Heart right ventricle (tissue), 16 donors: ENCODE measurements at regions not wholly inside any gene's neighbourhood (a gene's known extent, or its start where the extent isn't known, plus 50 kb on each side); places are given as distances from the start of the nearest gene placed in this dataset.

Experiments used
- ATAC-seq, 8 donors: fragments of 200-7000 bp; cut with Tn5 transposase; one replicate each; pipeline ENCODE4 v1.9.1; 2020; ENCODE audit warnings: mild to moderate bottlenecking in 8 of 8, moderate library complexity in 8 of 8, moderate number of reproducible peaks in 1 of 8
- DNase-seq, 2 donors: peaks; one replicate each; pipeline ENCODE4 v3.0.0-alpha.2; 2020
- H3K27ac ChIP-seq, 10 donors: fragments of 200-600 bp; sonication (generic) in 2 of 10; one replicate each; pipeline versions ENCODE4 v1.5.0 to v1.8.0; 2020 to 2022; ENCODE audit warnings: mild to moderate bottlenecking in 3 of 10
- H3K27me3 ChIP-seq, 7 donors: fragments of 200-600 bp; one replicate each; pipeline ENCODE4 v1.8.0; 2021 to 2022; ENCODE audit warnings: mild to moderate bottlenecking in 2 of 7
- H3K36me3 ChIP-seq, 9 donors: fragments of 200-600 bp; sonication (generic) in 1 of 9; one replicate each; pipeline versions ENCODE4 v1.5.0 to v1.8.0; 2020 to 2022; ENCODE audit warnings: mild to moderate bottlenecking in 2 of 9
- H3K4me1 ChIP-seq, 9 donors: fragments of 200-600 bp; sonication (generic) in 1 of 9; one replicate each; pipeline versions ENCODE4 v1.5.0 to v1.8.0; 2020 to 2022; ENCODE audit warnings: mild to moderate bottlenecking in 4 of 9
- H3K4me3 ChIP-seq, 10 donors: fragments of 200-600 bp; sonication (generic) in 2 of 10; one replicate each; pipeline versions ENCODE4 v1.5.0 to v1.8.0; 2020 to 2022; ENCODE audit warnings: mild to moderate bottlenecking in 7 of 10, moderate library complexity in 2 of 10
- H3K9me3 ChIP-seq, 11 donors: fragments of 200-600 bp in 10 of 11; sonication (generic) in 2 of 11; one replicate each; pipeline versions ENCODE4 v1.5.0 to v1.8.0; 2013 to 2022; ENCODE audit warnings: mild to moderate bottlenecking in 2 of 11, control low read depth in 1 of 11, moderate library complexity in 1 of 11
- CTCF ChIP-seq, 9 donors: fragments of 200-600 bp; sonication (generic) in 2 of 9; IDR thresholded peaks; one replicate each; pipeline versions ENCODE4 v1.5.0 to v1.8.0; 2021 to 2022; ENCODE audit warnings: antibody characterized with exemption in 9 of 9, mild to moderate bottlenecking in 5 of 9, moderate library complexity in 1 of 9
- WGBS, 2 donors: extraction: QIAGEN DNeasy Blood & Tissue Kit; methylation state at CpG; one replicate each; pipeline ENCODE4 v1.1.7; 2013; ENCODE audit warnings: inconsistent platforms in 1 of 2; 5-methylcytosine and 5-hydroxymethylcytosine counted together
- intact Hi-C, 10 donors: fragments of 100-400 bp; cut with DNase I; formaldehyde crosslinking; loops; one replicate each; pipeline versions ENCODE4 v1.11.1 to v1.14.2; 2022
- donor health status: Arrhythmogenic right ventricular cardiomyopathy.
- donor health status: ischemic (EF 13 %, LVEDD 7.1; RV severe dilation, severe dysfunction).
- donor health status: healthy with polysubstance abuse.
- donor health status: DM: no; HTN: yes; CAD: no.
- donor health status: DM: no; HTN: no; CAD: no.
- donor health status: ischemic (EF 25% LVEDD 6.9; RV normal size, moderate dysfunction).
- donor health status: ischemic (EF 25% LVEDD 5.7; RV mildly dilated, moderate dysfunction).
- donor health status: healthy.
- donor health status: DM: yes; HTN: yes; CAD: no.
- donor health status: Ischemic cardiomyopathy.
- donor health status: ischemic (EF 35%, LVEDD 5.7; RV mildly dilated, moderate dysfunction).
- donor health status: nonischemic (EF 11% LVEDD 7.7; RV severe dilation, severe dysfunction).
- donor health status: DM: yes; HTN: yes; CAD: no.
- donor health status: PGD.
- donor health status: ischemic (EF 29% LVEDD 5.4; RV normal size, mild dysfunction).
- donor health status: nonischemic (EF 23%, LVEDD 6.1; RV moderate dilation, normal function).

GRCh38 chr13:42409551-42409950, 137.6 kb downstream of the AKAP11 start:
- ATAC-seq (no peak), DNase-seq (no peak)
- Histone ChIP-seq H3K4me1 (peaks cover 0 to 6% (median 0%) of the 10 kb centered on the region in 9 donors), H3K4me3 (no peak overlapping the region), H3K27me3 (peaks cover 0 to 13% (median 0%) of the 10 kb centered on the region in 7 donors), H3K9me3 (no peaks in the 10 kb centered on the region), H3K36me3 (no peaks in the 10 kb centered on the region), H3K27ac (no peak overlapping the region)
- TF ChIP-seq CTCF (IDR thresholded peaks at IDR 0.05), result no peak
- intact Hi-C loops, result no loop called here

DNA sequence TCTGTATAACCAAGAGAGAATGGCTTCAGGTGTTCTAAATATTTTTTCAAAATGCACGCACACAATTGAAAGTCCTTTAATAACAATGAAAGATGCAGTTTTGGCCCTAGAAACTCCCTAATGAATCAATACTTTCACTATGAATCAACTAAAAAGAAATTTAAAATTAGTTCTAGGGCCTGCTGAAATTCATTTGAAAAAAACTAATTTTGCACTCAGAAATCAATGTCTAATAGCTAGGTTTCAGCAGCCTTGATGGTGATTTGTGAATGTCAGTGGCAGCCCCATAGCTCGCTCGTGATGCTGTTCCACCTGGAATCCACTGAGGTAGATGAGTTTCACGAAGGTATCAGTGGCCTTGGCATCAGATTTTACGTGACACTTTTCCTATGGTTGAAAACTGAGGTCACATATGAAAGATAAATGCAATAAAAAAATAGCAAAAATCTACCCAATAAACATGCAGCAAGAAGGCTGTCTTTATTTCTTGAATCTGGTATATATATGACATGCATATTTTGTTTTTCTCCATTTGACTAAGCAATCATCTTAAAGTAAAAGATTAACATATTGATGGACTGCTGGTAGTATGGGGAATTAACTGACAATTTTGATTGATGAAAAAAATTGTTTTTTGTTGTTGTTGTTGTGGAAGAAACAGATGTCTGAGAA, 141.0 kb downstream of the AKAP11 start:
- DNase-seq (no peak), ATAC-seq (no peak)
- H3K4me3 ChIP-seq, result no peak overlapping the region
- intact Hi-C loops, result no loop called here
- TF ChIP-seq CTCF (IDR thresholded peaks at IDR 0.05), result no peak
- H3K36me3 ChIP-seq, result no peaks in the 10 kb centered on the region
- peaks cover 0 to 5% (median 0%) of the 10 kb centered on the region in 7 donors for H3K27me3 ChIP-seq
- H3K4me1 ChIP-seq, result no peaks in the 10 kb centered on the region
- 89 to 91% methylated on average over 5 of the region's 5 CpGs for WGBS, 2 donors
- no peaks in the 10 kb centered on the region for H3K9me3 ChIP-seq
- H3K27ac ChIP-seq, result no peak overlapping the region

DNA sequence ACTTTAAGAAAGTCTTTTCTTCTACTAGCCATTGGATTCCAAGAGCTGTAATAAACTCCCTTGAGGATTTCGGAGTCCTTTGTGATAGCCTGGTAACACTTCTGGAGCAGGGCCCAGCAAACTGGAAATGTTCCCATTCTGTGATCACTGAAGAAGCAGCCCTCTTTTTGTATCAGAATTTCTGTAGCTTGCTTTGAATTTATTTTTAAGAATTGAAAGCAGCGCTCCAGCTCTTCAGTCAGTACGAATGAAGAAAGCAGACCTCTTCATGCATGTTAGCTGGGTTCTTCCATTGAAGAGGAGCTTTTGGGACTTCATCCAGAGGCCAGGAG, 141.5 kb downstream of the AKAP11 start:
- Histone ChIP-seq H3K27me3 (peaks cover 0 to 5% (median 0%) of the 10 kb centered on the region in 7 donors), H3K36me3 (no peaks in the 10 kb centered on the region), H3K4me3 (no peak overlapping the region), H3K4me1 (no peaks in the 10 kb centered on the region), H3K9me3 (no peaks in the 10 kb centered on the region), H3K27ac (no peak overlapping the region)
- no peak for TF ChIP-seq CTCF (IDR thresholded peaks at IDR 0.05)
- intact Hi-C loops, result no loop called here
- no peak for DNase-seq
- ATAC-seq, result no peak
- 53 to 75% methylated on average over 3 of the region's 3 CpGs for WGBS, 2 donors

GRCh38 chr13:42417626-42418025, 145.7 kb downstream of the AKAP11 start:
- 78 to 81% methylated on average over 3 of the region's 3 CpGs for WGBS, 2 donors
- no peak for TF ChIP-seq CTCF (IDR thresholded peaks at IDR 0.05)
- no peak overlapping the region for H3K27ac ChIP-seq
- DNase-seq, result no peak
- H3K9me3 ChIP-seq, result no peaks in the 10 kb centered on the region
- no peak overlapping the region for H3K4me3 ChIP-seq
- H3K36me3 ChIP-seq, result no peaks in the 10 kb centered on the region
- no peak for ATAC-seq
- intact Hi-C loops, result no loop called here
- no peaks in the 10 kb centered on the region for H3K4me1 ChIP-seq
- peaks cover 0 to 7% (median 0%) of the 10 kb centered on the region in 7 donors for H3K27me3 ChIP-seq
